GM11168 (cell line): ENCODE measurements at regions not wholly inside any gene's neighbourhood (a gene's known extent, or its start where the extent isn't known, plus 50 kb on each side); places are given as distances from the start of the nearest gene placed in this dataset.
"Not testable (repeated sequence)": the region's sequence is repeated elsewhere in the genome, so short reads cannot be mapped to it uniquely, and the experiment has no call there.

ENCODE experiments used
- in situ Hi-C: fragments of 300-500 bp; cut with MboI; formaldehyde crosslinking; loops from one replicate; pipeline ENCODE4 v1.12.0; 2022; ENCODE audit warnings: low sequenced_read_pairs; ENCODE audit not compliant: unreplicated experiment

DNA sequence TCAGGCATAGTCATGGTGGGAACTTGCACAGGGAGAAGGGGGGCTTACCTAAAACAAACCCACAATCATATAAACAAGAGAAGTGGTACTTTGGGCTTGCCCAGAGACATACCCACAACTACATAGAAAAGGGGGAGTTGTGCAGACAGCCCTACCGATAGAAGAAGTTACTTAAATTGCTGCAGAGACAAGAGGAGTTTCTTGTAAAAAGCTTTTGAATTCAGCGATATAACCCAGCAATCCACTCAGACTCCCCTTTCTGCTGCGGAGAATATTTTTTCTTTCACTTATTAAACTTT is 164.0 kb upstream of the ETV3 start:
- in situ Hi-C loops, result no loop called here

DNA sequence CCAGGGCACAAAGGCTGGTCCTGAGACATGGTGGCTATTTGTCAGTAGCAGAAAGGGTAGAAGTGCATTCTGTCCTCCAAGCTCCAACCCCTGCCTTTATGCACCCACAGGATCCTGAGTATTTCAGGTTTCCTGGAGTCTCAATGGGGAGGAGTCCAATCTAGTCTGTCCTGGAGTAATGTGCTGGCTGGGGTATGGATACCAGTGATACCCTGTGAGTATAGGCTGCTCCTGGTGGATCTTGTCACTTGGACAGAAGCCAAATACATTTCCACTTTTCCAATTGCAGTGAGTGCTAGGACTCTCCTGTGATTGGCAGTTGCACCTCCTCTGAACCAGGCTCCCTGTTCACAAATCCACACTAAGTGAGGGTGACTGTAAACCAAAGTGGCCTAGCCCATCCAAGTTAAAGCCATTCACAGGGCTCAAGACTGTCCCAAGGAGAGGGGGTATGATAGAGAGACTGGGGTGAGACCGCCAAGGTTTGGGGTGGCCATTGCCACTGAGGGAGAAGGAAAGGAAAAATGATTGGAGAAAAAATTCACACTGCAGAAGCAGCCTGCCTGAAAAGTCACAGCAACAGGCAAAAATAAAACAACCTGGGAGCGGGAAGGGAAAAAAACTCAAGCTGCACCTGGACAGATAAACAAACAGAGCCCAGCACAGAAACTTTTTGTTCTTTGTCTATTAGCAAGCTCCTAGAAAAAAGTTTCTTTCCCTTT is 163.4 kb upstream of the ETV3 start:
- in situ Hi-C loops, result no loop called here

DNA sequence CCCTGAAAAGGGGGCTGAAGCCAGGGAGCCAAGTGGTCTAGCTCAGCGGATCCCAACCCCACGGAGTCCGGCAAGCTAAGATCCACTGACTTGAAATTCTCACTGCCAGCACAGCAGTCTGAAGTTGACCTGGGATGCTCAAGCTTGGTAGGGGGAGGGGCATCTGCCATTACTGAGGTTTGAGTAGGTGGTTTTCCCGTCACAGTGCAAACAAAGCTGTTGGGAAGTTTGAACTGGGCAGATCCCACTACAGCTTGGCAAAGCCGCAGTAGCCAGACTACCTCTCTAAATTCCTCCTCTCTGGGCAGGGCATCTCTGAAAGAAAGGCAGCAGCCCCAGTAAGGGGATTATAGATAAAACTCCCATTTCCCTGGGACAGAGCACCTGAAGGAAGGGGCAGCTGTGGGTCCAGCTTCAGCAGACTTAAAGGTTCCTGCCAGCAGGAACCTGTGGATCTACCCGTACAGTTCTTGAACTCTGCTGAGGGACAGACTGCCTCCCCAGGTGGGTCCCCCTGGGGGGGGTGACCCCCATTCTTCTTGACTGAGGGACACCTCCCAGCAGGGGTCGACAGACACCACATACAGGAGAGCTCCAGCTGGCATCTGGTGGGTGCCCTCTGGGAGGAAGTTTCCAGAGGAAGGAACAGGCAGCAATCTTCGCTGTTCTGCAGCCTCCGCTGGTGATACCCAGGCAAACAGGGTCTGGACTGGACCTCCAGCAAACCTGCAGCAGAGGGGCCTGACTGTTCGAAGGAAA is 156.4 kb upstream of the ETV3 start:
- in situ Hi-C loops, result not testable (repeated sequence)

DNA sequence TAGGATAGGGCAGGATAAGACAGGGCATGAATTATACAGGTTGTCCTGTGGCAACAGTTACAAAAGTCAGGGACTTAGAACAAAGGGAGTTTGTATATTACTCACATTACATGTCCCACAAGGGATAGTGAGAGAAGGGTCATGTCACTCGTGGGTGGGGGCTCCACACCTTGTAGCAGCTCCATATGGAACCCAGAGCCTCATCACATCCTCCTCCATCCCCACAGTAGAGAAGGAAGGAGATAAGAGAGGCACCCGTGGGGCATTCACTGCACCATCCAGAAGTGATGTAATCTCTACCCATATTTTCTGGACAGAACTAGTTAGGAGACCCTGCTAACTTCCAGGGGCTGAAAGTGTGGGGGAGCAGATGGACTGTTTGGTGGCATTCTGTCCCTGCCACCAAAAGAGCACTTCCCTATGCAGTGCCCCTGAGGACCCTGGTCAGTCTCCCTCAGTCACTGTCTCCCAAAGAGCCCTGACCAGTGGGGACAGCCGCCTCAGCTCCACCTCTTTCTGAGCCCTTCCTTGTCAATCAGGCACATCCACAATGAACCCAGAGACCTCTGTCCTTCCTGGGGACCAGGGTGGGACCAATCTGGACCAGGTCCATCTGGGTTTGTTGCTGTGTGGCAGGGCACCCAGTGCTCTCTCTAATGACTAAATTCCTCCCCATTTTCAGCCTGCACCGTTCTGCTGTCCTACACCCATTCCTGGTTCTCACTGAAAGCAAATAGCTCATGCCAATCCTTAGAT is 154.8 kb upstream of the ETV3 start:
- in situ Hi-C loops, result no loop called here

DNA sequence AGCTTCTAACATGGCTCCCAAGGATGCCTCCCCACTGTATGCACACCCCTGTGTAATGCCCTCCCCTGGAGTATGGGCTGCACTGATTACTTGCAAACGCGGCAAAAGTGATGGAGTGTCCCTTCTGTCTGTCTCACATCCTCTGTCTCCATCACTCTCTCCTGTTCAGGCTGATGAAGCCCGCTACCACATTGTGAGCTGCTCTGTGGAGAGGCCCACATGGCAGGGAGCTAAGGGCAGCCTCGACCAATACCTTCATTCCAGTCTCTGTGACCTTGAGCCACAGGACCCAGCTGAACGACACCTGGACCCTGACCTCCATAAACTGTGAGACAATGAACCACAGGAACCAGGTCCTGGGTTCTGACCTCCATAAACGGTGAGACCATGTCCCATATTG is 154.1 kb upstream of the ETV3 start:
- in situ Hi-C loops, result no loop called here

DNA sequence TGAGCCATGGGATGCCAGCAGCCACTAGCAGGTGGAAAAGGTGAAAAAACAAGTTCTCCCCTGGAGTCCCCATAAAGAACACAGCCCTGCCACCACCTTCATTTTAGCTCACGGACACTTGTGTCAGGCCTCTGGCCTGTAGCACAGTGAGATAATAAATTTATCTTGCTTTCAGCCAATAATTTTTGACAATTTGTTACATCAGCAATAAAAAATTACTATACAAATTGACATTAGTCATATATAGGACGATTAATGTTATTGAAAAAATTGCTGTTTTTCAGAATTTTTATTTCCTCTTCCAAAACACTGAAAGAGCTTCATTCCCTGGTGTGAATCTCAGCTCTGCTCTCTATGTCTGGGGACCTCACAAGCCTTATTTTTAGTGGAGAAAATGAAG is 152.9 kb upstream of the ETV3 start:
- in situ Hi-C loops, result no loop called here

DNA sequence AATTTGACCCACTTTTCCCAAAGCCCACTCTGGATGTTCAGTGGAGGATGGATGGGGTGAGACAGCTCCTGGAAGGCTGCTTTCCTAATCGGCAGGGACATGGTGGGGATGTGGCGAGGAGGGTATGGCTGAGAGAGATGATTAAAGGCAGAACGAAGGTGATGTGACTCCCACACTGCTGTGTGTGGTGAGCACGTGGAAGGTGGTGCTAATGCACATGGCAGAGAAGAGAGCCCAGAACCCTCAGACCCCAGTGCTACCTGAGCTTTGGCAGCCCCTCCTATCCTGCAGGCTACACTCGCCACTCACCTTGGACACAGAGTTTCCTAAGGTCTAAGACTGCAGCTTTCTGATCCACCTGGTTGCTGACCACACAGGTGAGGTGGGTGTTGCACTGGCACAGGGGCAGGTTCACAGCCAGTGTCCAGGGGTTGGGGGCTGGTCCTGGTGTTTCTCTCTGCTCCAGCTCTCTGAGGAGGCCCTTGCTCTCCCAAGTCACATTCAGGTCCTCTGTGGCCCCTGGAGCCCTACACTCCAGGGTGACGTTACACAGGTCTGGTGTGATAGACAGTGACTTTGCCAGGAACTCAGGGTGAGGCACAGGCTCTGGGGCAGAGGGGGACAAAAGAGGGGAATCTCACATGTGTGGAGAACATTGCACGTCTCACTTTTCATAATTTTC is 151.4 kb upstream of the ETV3 start:
- in situ Hi-C loops, result no loop called here

DNA sequence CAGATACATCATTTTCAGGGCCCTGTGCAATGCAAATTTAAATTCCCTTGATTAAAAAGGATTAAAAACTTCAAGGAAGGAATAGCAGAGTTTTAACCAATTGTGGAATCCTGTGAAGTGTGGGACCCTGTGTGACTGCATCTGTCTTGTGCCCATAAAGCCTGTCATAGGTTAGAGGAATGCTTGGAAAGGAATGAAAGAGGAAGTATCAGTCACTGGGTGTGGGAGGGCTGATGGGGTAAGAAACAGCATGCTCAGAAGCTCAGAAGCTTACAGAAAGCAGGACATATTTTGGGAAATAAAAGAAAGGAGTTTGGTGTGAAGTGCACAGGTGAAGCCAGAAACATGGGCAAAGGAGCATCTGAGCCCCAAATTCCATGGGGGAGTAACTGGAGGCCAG is 150.8 kb upstream of the ETV3 start:
- in situ Hi-C loops, result no loop called here

DNA sequence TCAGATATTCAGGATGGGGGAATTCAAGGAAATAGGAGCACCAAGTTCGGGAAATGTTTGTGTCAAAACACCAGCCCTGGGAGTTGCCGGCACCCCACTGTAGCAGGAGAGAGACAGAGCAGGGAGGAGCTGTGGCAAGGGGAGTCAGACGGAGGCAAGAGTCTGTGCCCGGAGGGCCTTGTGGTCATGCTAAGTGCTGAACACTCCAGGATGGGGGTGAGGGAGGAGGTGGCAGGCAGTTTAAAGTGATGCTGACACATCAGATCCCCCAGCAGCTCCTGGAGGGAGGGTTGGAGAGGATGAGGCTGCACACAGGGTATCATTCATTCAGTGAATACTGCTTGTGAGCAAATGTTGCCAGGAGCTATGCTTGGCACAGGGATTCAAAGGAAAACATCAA is 150.3 kb upstream of the ETV3 start:
- in situ Hi-C loops, result no loop called here

DNA sequence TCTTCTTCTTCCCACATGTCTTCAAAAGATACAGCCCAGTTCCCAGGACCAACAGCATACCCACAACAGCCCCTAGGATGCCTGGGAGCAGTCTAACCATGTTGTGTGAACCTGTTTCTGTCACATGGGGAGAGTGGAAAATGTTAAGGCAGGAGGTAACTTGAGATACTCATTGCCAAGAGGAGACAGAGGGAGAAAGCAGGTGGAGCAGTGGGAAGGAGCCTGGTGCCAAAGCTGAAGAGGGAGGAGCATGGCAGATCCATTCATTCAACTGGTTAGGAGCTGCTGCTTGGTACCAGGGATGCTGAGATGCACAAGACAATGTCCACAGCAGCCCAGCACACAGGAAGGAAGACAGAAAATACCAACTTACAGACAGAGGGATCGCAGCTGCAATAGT is 149.8 kb upstream of the ETV3 start:
- in situ Hi-C loops, result no loop called here

DNA sequence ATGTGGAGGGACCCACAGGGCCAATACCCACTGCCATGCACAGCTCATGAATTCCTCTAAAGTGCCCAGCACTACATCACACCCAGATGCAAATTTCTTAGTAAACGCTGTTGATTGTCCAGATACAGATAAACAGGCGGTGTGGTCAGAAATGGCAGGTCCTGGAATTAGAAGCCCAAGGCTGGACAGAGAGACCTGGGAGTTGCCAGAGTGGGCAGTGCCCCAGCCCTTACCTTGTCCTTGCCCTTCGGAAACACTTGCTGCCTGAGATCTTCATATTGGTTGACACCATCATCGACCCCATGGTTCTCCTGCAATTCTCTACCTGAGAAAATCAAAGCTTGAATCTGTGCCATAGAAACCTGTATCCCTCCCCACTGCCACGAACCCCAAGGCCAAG is 149.3 kb upstream of the ETV3 start:
- in situ Hi-C loops, result no loop called here

DNA sequence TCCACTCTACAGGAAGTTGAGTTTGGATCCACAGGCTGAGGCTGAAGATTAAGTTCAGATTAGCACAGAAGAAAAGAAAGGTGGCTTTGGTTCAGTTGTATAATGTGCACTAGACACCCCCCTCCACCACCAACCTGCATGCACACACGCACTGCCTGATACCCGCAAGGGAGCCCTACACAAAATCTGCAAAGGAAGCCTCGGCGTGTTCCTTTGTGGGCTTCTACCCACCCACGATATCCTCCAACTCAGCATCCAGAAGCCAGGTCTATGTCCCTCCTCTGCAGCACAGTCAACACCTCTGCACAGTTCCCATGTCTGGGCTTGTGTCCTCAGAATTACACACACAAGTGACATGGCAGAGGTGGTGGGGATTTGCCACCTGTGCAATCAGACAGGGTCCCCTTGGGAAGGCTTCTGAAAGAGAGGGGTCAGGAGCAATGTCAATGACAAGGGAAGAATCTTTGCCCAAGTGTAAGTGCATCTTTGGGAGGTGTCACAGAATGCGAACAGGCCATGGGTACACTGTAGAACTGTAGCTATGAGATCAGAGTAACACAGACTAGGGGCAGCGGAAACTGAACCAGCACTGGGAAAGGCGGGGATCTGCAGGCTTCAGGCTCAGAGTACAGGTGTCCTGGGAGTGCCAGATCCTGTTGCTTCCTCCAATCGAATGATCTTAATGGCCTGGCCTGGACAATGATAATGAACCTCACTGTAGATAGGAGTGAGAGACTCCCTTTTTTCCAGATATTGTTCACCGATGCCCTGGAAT is 148.6 kb upstream of the ETV3 start:
- in situ Hi-C loops, result no loop called here

DNA sequence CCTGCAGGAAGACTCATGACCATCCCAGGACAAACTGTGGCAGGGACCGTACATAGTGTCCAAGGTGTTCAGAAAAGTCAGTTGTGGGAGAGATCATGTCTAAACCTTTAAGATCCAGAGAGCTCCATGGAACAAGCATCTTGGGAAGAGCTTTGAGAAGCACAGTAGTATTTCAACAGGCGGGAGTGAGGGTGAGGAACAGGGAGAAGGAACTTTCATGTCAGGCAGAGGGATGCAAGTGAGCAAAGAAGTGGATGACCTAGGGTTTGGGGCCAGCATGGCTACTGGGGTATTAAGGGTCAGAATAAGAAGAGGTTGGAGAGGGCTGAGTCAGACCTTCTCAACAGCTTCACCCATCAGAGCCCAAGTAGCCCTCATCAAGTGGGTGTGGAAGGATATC is 147.9 kb upstream of the ETV3 start:
- in situ Hi-C loops, result no loop called here

DNA sequence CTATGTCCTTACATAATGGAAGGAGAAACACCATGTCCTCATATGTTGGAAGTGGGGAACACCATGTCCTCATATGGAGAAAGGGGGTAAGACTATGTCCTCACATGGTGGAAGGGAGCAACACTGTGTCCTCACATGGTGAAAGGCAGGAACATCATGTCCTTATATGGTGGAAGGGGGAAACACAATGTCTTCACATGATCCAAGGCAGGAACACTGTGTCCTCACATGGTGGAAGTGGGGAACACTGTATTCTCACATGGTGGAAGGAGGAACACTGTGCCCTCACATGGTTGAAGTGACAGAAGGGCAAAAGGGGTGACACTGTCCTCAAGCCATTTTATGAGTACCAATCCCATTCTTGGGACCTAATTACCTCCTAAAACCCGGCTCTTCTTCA is 146.3 kb upstream of the ETV3 start:
- in situ Hi-C loops, result no loop called here

DNA sequence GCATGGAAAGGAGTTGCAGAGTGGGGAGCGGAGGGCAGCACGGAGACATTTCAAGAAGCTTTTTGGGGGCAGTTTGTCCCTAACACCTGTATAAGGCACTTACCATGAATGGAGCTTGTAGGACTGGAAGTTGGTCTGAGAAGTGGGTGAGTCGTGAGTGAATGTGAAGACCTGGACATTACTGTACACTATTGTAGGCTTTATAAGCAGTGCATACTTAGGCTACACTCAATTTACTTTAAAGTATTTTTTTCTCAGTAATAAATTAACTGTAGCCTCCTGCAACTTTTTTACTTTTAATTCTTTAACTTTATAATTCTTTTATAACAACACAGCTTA is 141.6 kb upstream of the ETV3 start:
- in situ Hi-C loops, result no loop called here

DNA sequence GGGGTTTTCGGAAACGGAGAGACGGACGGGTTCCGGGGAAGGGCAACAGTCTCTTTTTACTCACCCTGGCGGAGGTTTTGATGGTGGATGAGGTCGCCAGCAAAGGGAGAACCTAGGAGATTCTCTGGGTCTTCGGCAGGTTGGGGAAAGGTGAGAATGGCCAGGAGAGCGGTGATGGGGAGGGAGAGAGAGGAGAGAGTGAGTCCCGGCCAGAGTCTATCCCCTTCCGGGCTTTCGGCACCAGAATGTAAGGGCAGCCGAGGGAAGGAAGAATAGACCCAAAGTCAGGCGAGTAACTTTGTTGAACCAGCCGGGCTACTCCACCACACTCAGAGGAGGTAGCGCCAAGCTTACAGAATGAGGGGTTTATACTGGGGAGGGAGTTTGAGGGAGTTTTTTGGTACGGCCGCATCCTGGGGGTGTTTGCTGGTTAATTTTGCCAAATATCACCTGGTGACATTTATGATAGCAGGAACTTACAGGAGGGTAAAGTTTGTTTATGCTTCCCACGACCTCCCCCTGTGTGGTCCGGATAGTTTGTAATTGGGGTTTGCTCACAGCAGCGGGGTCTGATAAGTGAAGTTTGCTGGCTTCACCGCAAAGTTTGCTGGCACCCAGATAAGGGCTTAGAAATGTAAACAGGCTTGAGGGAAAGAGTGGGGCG is 141.1 kb upstream of the ETV3 start:
- in situ Hi-C loops, result no loop called here

DNA sequence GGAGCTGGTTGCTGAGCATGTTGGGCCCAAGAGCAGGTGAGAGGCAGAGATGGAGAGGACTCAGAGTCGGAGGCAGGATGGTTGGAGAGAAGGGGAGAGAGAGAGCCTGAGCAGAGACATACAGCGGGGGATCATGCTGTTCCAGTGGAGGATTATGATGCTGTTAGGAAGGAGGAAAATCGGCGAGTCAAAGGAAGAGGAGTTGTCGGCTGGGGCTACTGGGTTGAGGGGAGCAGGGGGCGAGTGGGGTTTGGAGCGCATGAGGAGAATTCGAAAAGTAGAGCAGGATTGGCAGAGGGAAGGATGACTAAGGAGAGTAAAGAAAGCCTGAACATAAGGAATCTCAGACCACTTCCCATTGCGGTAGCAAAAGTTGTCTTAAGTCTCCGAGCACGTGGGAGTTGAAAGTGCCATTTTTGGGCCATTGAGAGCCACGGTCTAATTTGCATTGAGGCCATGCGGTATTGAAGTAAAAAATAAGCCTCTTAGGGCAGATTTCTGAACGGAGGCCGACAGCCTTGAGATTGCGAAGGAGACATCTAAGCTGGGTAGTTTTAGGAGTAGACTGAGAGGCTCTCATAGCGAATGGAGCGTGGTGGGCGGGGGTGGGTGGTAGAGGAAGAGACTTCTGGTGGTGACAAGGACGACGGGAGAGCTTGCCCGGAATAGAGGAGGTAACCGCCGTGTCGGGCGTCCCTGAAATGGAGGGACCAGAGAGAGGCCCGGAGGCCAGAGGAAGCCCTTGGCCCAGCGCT is 140.4 kb upstream of the ETV3 start:
- in situ Hi-C loops, result no loop called here

DNA sequence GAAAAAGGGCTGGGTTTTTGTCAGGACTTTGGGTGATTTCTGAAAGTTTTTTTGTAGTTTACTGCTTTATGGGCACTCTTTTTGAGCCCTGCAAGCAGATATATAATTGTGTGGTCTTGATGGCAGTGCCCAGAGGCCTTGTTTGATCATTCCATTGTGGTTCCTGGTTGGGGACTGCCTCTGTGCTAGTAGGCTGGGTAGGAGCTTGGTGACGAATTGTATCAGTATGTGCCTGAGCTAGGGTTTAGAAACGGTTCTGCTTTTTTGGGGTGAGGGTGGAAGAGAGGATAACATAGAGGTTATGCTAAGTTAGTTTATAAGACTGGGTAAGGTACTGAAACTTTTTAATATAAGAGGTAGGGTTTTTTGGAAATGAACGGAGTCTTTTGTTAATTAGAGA is 139.7 kb upstream of the ETV3 start:
- in situ Hi-C loops, result no loop called here

DNA sequence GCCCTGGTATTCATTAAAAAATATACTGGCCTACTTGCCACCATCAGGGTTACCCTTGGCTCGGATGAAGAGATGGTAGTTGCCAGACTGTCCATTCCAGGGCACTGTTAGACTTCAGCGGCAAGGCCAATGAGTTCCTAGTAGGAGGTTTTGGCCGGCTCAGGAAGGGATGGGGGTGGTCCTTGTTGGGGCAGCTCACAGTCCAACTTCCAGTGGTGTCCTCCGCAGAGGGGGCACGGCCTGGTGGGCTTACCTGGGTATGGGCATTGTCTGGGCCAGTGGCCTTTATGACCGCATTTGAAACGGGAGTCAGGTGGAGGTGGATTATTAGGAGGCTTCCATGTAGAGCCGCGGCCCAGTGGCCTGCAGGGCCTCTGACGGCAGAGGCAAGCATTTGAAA is 139.1 kb upstream of the ETV3 start:
- in situ Hi-C loops, result no loop called here
